PC-3 (cell line): ENCODE measurements at regions not wholly inside any gene's neighbourhood (a gene's known extent, or its start where the extent isn't known, plus 50 kb on each side); places are given as distances from the start of the nearest gene placed in this dataset.

Experiments
- ATAC-seq: fragments of 200-7000 bp; cut with Tn5 transposase; 2 replicates; pipeline ENCODE4 v1.9.1; 2020; ENCODE audit warnings: mild to moderate bottlenecking, moderate library complexity
- BruUV-seq: library from RNA; stranded (reverse); fragments of 400-500 nt; replicated peaks from 2 replicates; lab custom pipeline; 2021; lab: Mats Ljungman, UMichigan
- CTCF ChIA-PET: fragments of 300-600 bp; sonication (Branson Sonifier 250); formaldehyde crosslinking; loops from one replicate; lab custom pipeline; 2022; ENCODE audit warnings: antibody characterized with exemption; lab: Charles Lee
- POLR2A ChIA-PET: fragments of 300-600 bp; sonication (Branson Sonifier 250); formaldehyde crosslinking; loops from one replicate; lab custom pipeline; 2022; ENCODE audit warnings: antibody characterized with exemption; ENCODE audit not compliant: unreplicated experiment; lab: Charles Lee
- DNase-seq: peaks from one replicate; pipeline ENCODE4 v3.0.0-alpha.2; 2015
- H2AFZ ChIP-seq: fragments of 300-600 bp; sonication (generic); 2 replicates; pipeline ENCODE4 v1.6.0; 2016; ENCODE audit warnings: antibody characterized with exemption, low read length
- H3F3A ChIP-seq: fragments of 300-600 bp; sonication (generic); one replicate; pipeline ENCODE4 v1.6.0; 2017; ENCODE audit warnings: antibody characterized with exemption, low read length, control low read depth, mild to moderate bottlenecking; ENCODE audit not compliant: unreplicated experiment
- H3K27ac ChIP-seq: fragments of 300-600 bp; sonication (generic); 2 replicates; pipeline ENCODE4 v1.5.1; 2016; ENCODE audit warnings: mild to moderate bottlenecking, low read length
- H3K27me3 ChIP-seq: fragments of 300-600 bp; sonication (generic); 2 replicates; pipeline ENCODE4 v1.6.1; 2016; ENCODE audit warnings: low read length, mixed read lengths
- H3K36me3 ChIP-seq: fragments of 300-600 bp; sonication (generic); 2 replicates; pipeline ENCODE4 v1.6.1; 2016; ENCODE audit warnings: low read depth, mixed run types, low read length, mixed read lengths
- H3K4me1 ChIP-seq: fragments of 300-600 bp; sonication (generic); 2 replicates; pipeline ENCODE4 v1.5.1; 2016; ENCODE audit warnings: low read length; ENCODE audit not compliant: insufficient read depth
- H3K4me2 ChIP-seq: fragments of 300-600 bp; sonication (generic); 2 replicates; pipeline ENCODE4 v1.6.0; 2016; ENCODE audit warnings: low read length
- H3K4me3 ChIP-seq: fragments of 300-600 bp; sonication (generic); 2 replicates; pipeline ENCODE4 v1.5.1; 2016; ENCODE audit warnings: mild to moderate bottlenecking, low read length, mixed read lengths
- H3K79me2 ChIP-seq: fragments of 300-600 bp; sonication (generic); 2 replicates; pipeline ENCODE4 v1.6.1; 2017; ENCODE audit warnings: low read length, mixed read lengths
- H3K9ac ChIP-seq: fragments of 300-600 bp; sonication (generic); 2 replicates; pipeline ENCODE4 v1.6.0; 2016; ENCODE audit warnings: mild to moderate bottlenecking, low read length
- H3K9me2 ChIP-seq: fragments of 300-600 bp; sonication (generic); replicated peaks from 2 replicates; pipeline ENCODE4 v1.6.1; 2016; ENCODE audit warnings: mixed run types, low read length, mixed read lengths
- H3K9me3 ChIP-seq: fragments of 300-600 bp; sonication (generic); 2 replicates; pipeline ENCODE4 v1.6.1; 2016; ENCODE audit warnings: low read length, mixed read lengths
- H4K20me1 ChIP-seq: fragments of 300-600 bp; sonication (generic); 2 replicates; pipeline ENCODE4 v1.6.1; 2016; ENCODE audit warnings: low read length, mixed read lengths
- CTCF ChIP-seq: fragments of 300-600 bp; sonication (generic); conservative IDR thresholded peaks from 2 replicates; pipeline ENCODE4 v1.5.1; 2017; ENCODE audit warnings: antibody characterized with exemption, low read depth, mild to moderate bottlenecking, low read length
- EZH2 ChIP-seq: fragments of 300-600 bp; sonication (generic); IDR thresholded peaks from one replicate; pipeline ENCODE4 v1.6.1; 2017; ENCODE audit warnings: antibody characterized with exemption, mild to moderate bottlenecking, low read length; ENCODE audit not compliant: unreplicated experiment
- EZH2phosphoT487 ChIP-seq: fragments of 300-600 bp; sonication (generic); IDR thresholded peaks from 2 replicates; pipeline ENCODE4 v1.6.1; 2018; ENCODE audit warnings: mild to moderate bottlenecking, antibody characterized with exemption, low read length, borderline replicate concordance
- intact Hi-C: fragments of 100-400 bp; cut with micrococcal nuclease; formaldehyde crosslinking; loops from 2 replicates; pipeline ENCODE4 v1.9.0; 2023

- Histone ChIP-seq H3K9me2 (no peaks in the 10 kb centered on the region), H3F3A (no peaks in the 10 kb centered on the region), H3K36me3 (no peaks in the 10 kb centered on the region), H3K27ac (no peak overlapping the region), H3K4me3 (no peak overlapping the region), H3K4me2 (no peak overlapping the region), H3K27me3 (no peaks in the 10 kb centered on the region), H3K9ac (no peak overlapping the region), H3K79me2 (no peaks in the 10 kb centered on the region), H2AFZ (no peak overlapping the region), H4K20me1 (no peaks in the 10 kb centered on the region), H3K9me3 (0 out of 2 replicates have a peak, but pooled peaks cover 4% of the 10 kb centered on the region), H3K4me1 (no peaks in the 10 kb centered on the region)
- TF ChIP-seq EZH2phosphoT487: no peak
- TF ChIP-seq CTCF: no peak
- TF ChIP-seq EZH2: no peak
- BruUV-seq: no TSS peak
- intact Hi-C loops: no loop called here
- DNase-seq (no peak), ATAC-seq (no peak)
- ChIA-PET POLR2A (no interaction called here), CTCF (no interaction called here)
These were observed 1668.2 kb downstream of the MAT2B start for GRCh38 chr5:165173651-165174050.

GRCh38 chr5:165175041-165175440 lies 1669.6 kb downstream of the MAT2B start:
- intact Hi-C loops: no loop called here
- CTCF ChIA-PET: no interaction called here
- no peaks in the 10 kb centered on the region for H3F3A ChIP-seq

GRCh38 chr5:165184183-165184582 lies 1678.8 kb downstream of the MAT2B start:
- no peak overlapping the region for H3K27ac ChIP-seq
- BruUV-seq: no TSS peak
- TF ChIP-seq EZH2phosphoT487 (no peak), CTCF (no peak), EZH2 (no peak)
- no peak overlapping the region for H3K4me3 ChIP-seq
- no peaks in the 10 kb centered on the region for H3K79me2 ChIP-seq
- ChIA-PET POLR2A (no interaction called here), CTCF (no interaction called here)
- no peaks in the 10 kb centered on the region for H3K4me1 ChIP-seq
- H3F3A ChIP-seq: no peaks in the 10 kb centered on the region
- H3K36me3 ChIP-seq: no peaks in the 10 kb centered on the region
- H4K20me1 ChIP-seq: no peaks in the 10 kb centered on the region
- no peaks in the 10 kb centered on the region for H3K27me3 ChIP-seq
- no peak for DNase-seq
- no peaks in the 10 kb centered on the region for H3K9me2 ChIP-seq
- H2AFZ ChIP-seq: no peak overlapping the region
- intact Hi-C loops: no loop called here
- H3K4me2 ChIP-seq: no peak overlapping the region
- H3K9ac ChIP-seq: no peak overlapping the region
- H3K9me3 ChIP-seq: no peaks in the 10 kb centered on the region
- ATAC-seq: no peak

More at GRCh38 chr5:165175041-165175440, 1669.6 kb downstream of the MAT2B start:
- Histone ChIP-seq H3K9ac (no peak overlapping the region), H3K4me1 (no peaks in the 10 kb centered on the region), H3K27ac (no peak overlapping the region), H2AFZ (no peak overlapping the region), H3K4me2 (no peak overlapping the region), H3K36me3 (no peaks in the 10 kb centered on the region), H3K79me2 (no peaks in the 10 kb centered on the region), H3K9me3 (0 out of 2 replicates have a peak, but pooled peaks cover 4% of the 10 kb centered on the region), H3K27me3 (no peaks in the 10 kb centered on the region), H3K4me3 (no peak overlapping the region), H4K20me1 (no peaks in the 10 kb centered on the region), H3K9me2 (no peaks in the 10 kb centered on the region)
- ATAC-seq (no peak), DNase-seq (no peak)
- no TSS peak for BruUV-seq
- TF ChIP-seq EZH2phosphoT487 (no peak), CTCF (no peak)
- POLR2A ChIA-PET: no interaction called here
